Large intestine (tissue), 3 donors: ENCODE measurements at regions not wholly inside any gene's neighbourhood (a gene's known extent, or its start where the extent isn't known, plus 50 kb on each side); places are given as distances from the start of the nearest gene placed in this dataset.

Experiments
- DNase-seq, 2 donors: peaks; one replicate each; pipeline versions ENCODE4 v3.0.0 to v3.0.0-alpha.2; 2013
- H3K27ac ChIP-seq: one replicate; pipeline ENCODE4 v1.5.1; 2013; ENCODE audit warnings: low read length
- H3K27me3 ChIP-seq: 2 replicates; pipeline ENCODE4 v1.6.1; 2013; ENCODE audit warnings: low read length; ENCODE audit not compliant: control insufficient read depth, insufficient read depth
- H3K36me3 ChIP-seq: 2 replicates; pipeline ENCODE4 v1.6.1; 2013; ENCODE audit warnings: low read length; ENCODE audit not compliant: control insufficient read depth, insufficient read depth
- H3K4me1 ChIP-seq: one replicate; pipeline ENCODE4 v1.6.1; 2013; ENCODE audit warnings: low read length; ENCODE audit not compliant: control insufficient read depth, insufficient read depth
- H3K4me3 ChIP-seq: one replicate; pipeline ENCODE4 v1.5.1; 2013; ENCODE audit warnings: low read length
- H3K9me3 ChIP-seq: one replicate; pipeline ENCODE4 v1.6.1; 2013; ENCODE audit warnings: mild to moderate bottlenecking, low read depth, low read length, moderate library complexity; ENCODE audit not compliant: control insufficient read depth
- WGBS: methylation state at CpG from one replicate; pipeline ENCODE4 v1.1.5; 2013; ENCODE audit warnings: low lambda C conversion rate; ENCODE audit not compliant: insufficient coverage; 5-methylcytosine and 5-hydroxymethylcytosine counted together

DNA sequence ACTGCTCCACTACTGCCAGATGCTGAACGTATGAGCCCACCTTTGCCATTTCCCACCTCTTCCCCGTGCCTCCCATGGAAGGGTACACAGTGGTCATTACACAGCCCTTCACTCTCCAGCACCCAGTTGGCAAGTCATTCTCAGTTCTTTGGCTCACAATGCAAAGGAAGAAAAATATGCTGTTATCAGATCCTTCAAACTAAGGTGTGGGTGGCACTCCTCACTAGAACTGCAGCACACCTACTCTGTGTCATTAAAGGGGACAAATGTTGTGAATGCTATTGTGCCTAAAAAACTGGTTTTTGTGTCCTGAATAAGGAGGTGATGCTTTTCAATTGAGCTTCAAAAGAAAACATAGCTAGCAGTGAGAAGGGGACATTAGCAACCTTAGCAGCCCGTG lies 183.1 kb upstream of the SNX2 start:
- Histone ChIP-seq H3K9me3 (no peaks in the 10 kb centered on the region), H3K4me1 (no peaks in the 10 kb centered on the region), H3K27ac (no peak overlapping the region), H3K27me3 (no peaks in the 10 kb centered on the region), H3K36me3 (no peaks in the 10 kb centered on the region), H3K4me3 (no peak overlapping the region)
- no CpG with 5 or more reads among the region's 3 CpGs for WGBS
- no peak for DNase-seq

- no peak overlapping the region for H3K27ac ChIP-seq
- no peaks in the 10 kb centered on the region for H3K9me3 ChIP-seq
- H3K27me3 ChIP-seq: no peaks in the 10 kb centered on the region
- DNase-seq: no peak
- no peaks in the 10 kb centered on the region for H3K4me1 ChIP-seq
- H3K36me3 ChIP-seq: no peaks in the 10 kb centered on the region
- no peak overlapping the region for H3K4me3 ChIP-seq
Observed at GRCh38 chr5:122599000-122599399, 175.9 kb upstream of the SNX2 start.

DNA sequence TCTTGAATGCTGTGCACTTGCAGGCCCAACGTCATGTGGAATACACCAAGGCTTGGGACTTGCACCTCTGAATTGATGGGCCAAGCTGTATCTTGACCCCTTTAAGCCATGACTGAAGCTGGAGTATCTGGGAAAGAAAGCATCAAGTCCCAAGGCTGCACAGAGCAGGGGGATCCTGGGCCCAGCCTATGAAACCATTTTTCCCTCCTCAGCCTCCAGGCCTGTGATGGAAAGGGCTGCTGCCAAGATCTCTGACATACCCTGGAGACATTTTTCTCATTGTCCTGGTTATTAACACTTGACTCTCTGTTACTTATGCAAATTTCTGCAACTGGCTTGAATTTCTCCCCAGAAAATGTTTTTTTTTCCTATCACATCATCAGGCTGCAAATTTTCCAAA lies 174.0 kb upstream of the SNX2 start:
- Histone ChIP-seq H3K27ac (no peak overlapping the region), H3K4me1 (no peaks in the 10 kb centered on the region), H3K36me3 (no peaks in the 10 kb centered on the region), H3K4me3 (no peak overlapping the region), H3K27me3 (no peaks in the 10 kb centered on the region), H3K9me3 (no peaks in the 10 kb centered on the region)
- no peak for DNase-seq
- no CpG with 5 or more reads among the region's 1 CpG for WGBS

- H3K9me3 ChIP-seq: no peaks in the 10 kb centered on the region
- no CpG with 5 or more reads among the region's 1 CpG for WGBS
- DNase-seq: no peak
- H3K36me3 ChIP-seq: no peaks in the 10 kb centered on the region
- no peaks in the 10 kb centered on the region for H3K27me3 ChIP-seq
- no peak overlapping the region for H3K27ac ChIP-seq
- H3K4me3 ChIP-seq: no peak overlapping the region
- no peaks in the 10 kb centered on the region for H3K4me1 ChIP-seq
Observed at GRCh38 chr5:122602700-122603099, 172.2 kb upstream of the SNX2 start.

DNA sequence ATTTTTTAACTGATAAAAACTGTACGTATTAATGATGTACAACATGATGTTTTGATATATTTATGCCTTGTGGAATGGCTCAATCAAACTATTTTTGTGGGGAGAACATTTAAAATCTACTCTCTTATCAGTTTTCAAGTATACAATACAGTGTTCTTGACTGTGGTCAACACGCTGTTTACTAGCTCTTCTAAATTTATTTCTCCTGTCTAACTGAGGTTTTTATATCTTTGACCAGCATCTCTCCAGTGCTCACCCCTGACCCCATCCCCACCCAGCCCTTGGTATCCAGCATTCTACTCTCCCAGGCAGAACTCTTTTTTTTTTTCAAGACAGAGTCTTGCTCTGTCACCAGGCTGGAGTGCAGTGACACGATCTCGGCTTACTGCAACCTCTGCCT lies 169.6 kb upstream of the SNX2 start:
- H3K4me3 ChIP-seq: no peak overlapping the region
- WGBS: no CpG with 5 or more reads among the region's 4 CpGs
- no peak overlapping the region for H3K27ac ChIP-seq

GRCh38 chr5:122607818-122608217 lies 167.1 kb upstream of the SNX2 start:
- WGBS: 92% methylated on average over 3 of the region's 3 CpGs
- Histone ChIP-seq H3K9me3 (no peaks in the 10 kb centered on the region), H3K27me3 (no peaks in the 10 kb centered on the region), H3K27ac (no peak overlapping the region), H3K4me1 (no peaks in the 10 kb centered on the region), H3K36me3 (no peaks in the 10 kb centered on the region), H3K4me3 (no peak overlapping the region)
- DNase-seq: no peak

More for the DNA sequence above, 169.6 kb upstream of the SNX2 start:
- Histone ChIP-seq H3K27me3 (no peaks in the 10 kb centered on the region), H3K4me1 (no peaks in the 10 kb centered on the region), H3K9me3 (no peaks in the 10 kb centered on the region), H3K36me3 (no peaks in the 10 kb centered on the region)
- no peak for DNase-seq

- WGBS: no CpG with 5 or more reads among the region's 3 CpGs
- H3K4me3 ChIP-seq: no peak overlapping the region
- H3K27ac ChIP-seq: no peak overlapping the region
- no peaks in the 10 kb centered on the region for H3K36me3 ChIP-seq
- H3K4me1 ChIP-seq: no peaks in the 10 kb centered on the region
- no peaks in the 10 kb centered on the region for H3K9me3 ChIP-seq
- no peaks in the 10 kb centered on the region for H3K27me3 ChIP-seq
- no peak for DNase-seq
Observed at GRCh38 chr5:122608222-122608621, 166.7 kb upstream of the SNX2 start.

- Histone ChIP-seq H3K27ac (no peak overlapping the region), H3K36me3 (no peaks in the 10 kb centered on the region), H3K4me1 (no peaks in the 10 kb centered on the region), H3K27me3 (no peaks in the 10 kb centered on the region), H3K4me3 (no peak overlapping the region), H3K9me3 (no peaks in the 10 kb centered on the region)
- no CpG with 5 or more reads among the region's 2 CpGs for WGBS
- peak in 1 of 2 donors; percentile 7 for DNase-seq
Observed at GRCh38 chr5:122611406-122611805, 163.5 kb upstream of the SNX2 start.

DNA sequence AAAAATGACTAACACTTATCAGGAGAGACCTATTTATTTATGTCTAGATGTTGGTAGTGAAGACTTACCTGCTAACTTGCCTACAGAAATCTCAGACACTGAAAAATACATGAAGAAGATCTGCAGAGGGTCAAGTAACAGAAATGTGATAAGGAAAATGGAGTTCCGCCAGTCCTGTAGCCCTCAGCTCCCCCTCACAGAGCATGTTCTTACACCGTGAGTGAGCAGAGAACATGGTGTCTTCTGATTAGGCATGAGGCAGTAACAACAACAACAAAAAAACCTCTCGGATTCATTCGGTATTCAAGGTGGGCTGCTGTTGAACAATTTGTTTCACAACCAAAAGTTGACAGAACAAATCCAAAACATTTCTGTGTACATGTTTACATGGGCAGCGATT lies 162.0 kb upstream of the SNX2 start:
- H3K4me3 ChIP-seq: no peak overlapping the region
- H3K27me3 ChIP-seq: no peaks in the 10 kb centered on the region
- no peaks in the 10 kb centered on the region for H3K4me1 ChIP-seq
- H3K9me3 ChIP-seq: no peaks in the 10 kb centered on the region
- no CpG with 5 or more reads among the region's 5 CpGs for WGBS
- no peak for DNase-seq
- no peak overlapping the region for H3K27ac ChIP-seq
- no peaks in the 10 kb centered on the region for H3K36me3 ChIP-seq

- Histone ChIP-seq H3K4me3 (no peak overlapping the region), H3K27me3 (no peaks in the 10 kb centered on the region), H3K36me3 (no peaks in the 10 kb centered on the region), H3K4me1 (no peaks in the 10 kb centered on the region), H3K27ac (no peak overlapping the region), H3K9me3 (no peaks in the 10 kb centered on the region)
- DNase-seq: no peak
- WGBS: no CpG with 5 or more reads among the region's 1 CpG
Observed at GRCh38 chr5:122615146-122615545, 159.7 kb upstream of the SNX2 start.

GRCh38 chr5:122615832-122616231 lies 159.0 kb upstream of the SNX2 start:
- no peaks in the 10 kb centered on the region for H3K4me1 ChIP-seq
- DNase-seq: no peak
- H3K27ac ChIP-seq: no peak overlapping the region
- no peak overlapping the region for H3K4me3 ChIP-seq
- no peaks in the 10 kb centered on the region for H3K27me3 ChIP-seq
- no peaks in the 10 kb centered on the region for H3K36me3 ChIP-seq
- no peaks in the 10 kb centered on the region for H3K9me3 ChIP-seq
